NCI-H1417 (cell line): ENCODE measurements at regions not wholly inside any gene's neighbourhood (a gene's known extent, or its start where the extent isn't known, plus 50 kb on each side); places are given as distances from the start of the nearest gene placed in this dataset.
A peak's percentile ranks its signal among the peaks of the same experiment; 100 is the strongest.

Source experiments
- DNase-seq, 3 experiments: peaks; one replicate each; lab custom pipeline; 2025; lab: John Stamatoyannopoulos, UW

- DNase-seq: peak; percentile 22 to 59 (median 57)
These were observed 553.6 kb downstream of the BUD13 start for GRCh38 chr11:116219171-116219635.

- no peak for DNase-seq
These were observed 555.3 kb downstream of the BUD13 start for GRCh38 chr11:116217441-116217840.

DNA sequence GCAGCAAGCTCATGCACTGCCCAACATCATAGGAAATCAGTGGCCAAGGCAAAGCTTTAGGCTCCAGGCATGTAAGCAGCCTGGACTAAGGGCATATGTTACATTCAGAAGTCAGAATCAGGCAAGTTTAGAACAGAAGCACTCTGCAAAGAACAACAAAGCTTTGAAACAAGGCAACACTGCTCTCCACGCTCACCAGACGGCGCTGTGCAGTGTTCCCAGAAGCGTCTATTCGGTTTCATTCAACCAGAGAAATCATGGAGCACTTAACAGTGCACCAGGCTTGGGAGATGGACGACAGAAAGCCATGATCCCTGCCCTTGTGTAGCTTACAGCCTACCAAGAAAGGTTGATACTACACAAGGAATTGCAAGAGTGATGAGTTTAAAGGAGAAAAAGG is 555.8 kb downstream of the BUD13 start:
- DNase-seq: peak; percentile 17 to 61 (median 35)

DNA sequence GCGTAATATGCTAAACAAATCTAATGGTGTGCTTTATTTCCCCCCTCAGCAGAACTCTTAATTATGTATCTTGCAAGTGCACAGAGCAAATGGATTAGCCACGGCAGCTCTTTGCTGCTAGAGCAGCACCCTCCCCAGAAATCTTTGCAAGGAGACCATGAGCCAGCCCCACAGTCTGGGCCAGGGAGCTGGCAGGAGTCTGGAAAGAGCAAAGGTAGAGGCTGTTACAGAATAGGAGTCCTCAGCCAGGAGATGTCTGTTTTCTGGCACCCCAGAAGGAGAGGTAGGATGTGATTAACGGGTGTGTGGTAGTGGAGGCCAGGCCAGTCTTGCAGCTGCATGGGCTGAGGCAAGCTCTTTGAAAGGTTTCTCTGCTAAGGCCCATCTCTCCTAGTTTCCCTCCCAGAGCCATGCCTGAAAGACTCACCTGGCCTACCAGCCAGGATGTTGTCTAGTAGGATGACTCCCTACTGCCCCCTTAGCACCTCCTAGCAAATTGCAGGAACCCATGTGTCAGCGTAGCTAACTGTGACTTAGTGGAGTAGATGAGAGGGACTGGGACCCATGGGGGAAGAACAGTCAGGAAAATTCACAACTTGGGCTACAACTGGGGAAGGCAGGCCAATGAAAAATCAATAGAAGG is 557.2 kb downstream of the BUD13 start:
- DNase-seq: peak in 1 of 3 experiments; percentile 31

GRCh38 chr11:116211147-116211546 is 561.6 kb downstream of the BUD13 start:
- no peak for DNase-seq

GRCh38 chr11:116210663-116211062 is 562.1 kb downstream of the BUD13 start:
- no peak for DNase-seq

DNA sequence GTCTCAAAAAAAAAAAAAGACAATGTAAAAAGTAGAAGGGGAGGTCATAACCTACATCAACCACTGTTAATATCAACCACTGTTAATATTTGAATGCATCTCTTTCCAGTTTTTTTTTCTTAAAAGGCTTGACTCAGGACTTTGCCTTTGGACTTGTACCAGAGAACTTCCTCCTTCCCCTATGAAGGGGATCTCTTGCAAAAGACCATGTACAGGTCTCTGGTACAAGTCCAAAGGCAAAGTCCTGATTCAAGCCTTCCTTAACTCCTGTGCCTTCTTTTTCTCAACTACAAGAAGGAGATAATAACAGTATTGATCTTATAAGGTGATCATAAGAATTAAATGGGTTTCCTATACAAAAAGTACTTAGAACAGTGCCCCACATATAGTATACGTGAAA is 563.5 kb downstream of the BUD13 start:
- no peak for DNase-seq

- peak; percentile 26 to 82 (median 47) for DNase-seq
These were observed 565.2 kb downstream of the BUD13 start for GRCh38 chr11:116207421-116208141.

- DNase-seq: no peak
These were observed 565.8 kb downstream of the BUD13 start for GRCh38 chr11:116207019-116207418.

- DNase-seq: peak in 1 of 3 experiments; percentile 18
These were observed 569.9 kb downstream of the BUD13 start for GRCh38 chr11:116202922-116203321.

GRCh38 chr11:116200564-116200963 is 572.2 kb downstream of the BUD13 start:
- DNase-seq: no peak

DNA sequence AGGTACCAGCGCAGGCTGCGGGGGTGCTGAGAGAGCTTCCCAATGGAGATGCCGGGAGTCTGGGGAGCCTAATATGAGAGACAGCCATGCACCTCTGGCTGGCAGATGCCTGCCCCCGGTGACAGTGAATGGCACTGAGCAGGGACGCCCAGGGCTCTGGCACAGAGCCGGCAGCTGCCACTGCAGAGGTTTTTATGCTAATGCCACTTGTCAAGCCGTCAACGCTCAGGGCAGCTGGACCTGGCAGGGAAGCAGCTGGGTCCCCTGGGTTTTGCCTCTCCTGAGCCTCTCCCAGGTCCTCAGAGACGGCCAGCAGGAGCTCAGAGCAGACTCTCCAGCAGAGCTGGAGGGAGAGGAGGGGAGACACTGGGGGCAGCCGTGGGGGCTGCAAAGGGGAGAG is 573.6 kb downstream of the BUD13 start:
- peak; percentile 82 to 95 (median 88) for DNase-seq

- peak in 1 of 3 experiments; percentile 41 for DNase-seq
These were observed 578.5 kb downstream of the BUD13 start for GRCh38 chr11:116194156-116194904.

DNA sequence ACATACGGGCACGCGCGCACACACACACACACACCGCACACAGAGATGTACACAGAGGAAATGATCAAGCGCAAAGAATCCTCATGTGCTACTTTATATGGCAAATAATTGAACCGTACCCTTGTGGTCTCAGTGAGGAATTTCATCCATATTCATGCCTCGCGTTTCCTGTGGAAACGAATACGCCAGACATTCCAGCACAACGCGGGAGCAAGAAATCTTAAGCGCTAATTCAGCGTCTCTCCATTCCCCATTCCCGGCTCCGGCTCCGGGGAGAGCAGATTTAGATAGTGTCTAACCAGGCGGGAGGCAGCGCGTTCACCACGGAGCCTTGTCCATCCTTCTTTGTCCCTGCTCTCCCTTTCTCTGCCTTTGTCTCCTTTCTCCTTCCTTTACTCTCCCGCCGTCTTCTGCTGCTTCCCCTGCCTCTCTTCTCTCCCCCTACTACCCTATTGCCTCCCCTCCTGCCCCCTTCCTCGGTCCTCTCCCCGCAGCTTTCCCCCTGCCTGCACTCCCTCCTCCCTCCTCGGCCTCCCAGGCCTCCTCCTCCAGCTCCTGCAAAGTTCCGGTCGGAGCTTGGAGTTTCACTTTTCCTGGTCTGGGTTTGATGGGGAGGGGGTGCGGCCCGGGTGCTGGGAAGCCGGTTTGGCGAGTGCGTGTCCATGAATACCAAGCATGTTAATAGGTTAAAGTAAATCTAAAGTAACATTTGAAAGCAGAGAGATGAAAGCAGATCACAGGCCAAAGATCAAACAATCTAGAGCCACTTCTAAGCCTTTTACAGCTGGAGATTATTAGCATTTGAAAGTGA is 579.3 kb downstream of the BUD13 start:
- peak; percentile 13 to 81 (median 75) for DNase-seq

- DNase-seq: peak in 2 of 3 experiments; percentile 56 to 63
These were observed 580.1 kb downstream of the BUD13 start for GRCh38 chr11:116192509-116193210.

DNA sequence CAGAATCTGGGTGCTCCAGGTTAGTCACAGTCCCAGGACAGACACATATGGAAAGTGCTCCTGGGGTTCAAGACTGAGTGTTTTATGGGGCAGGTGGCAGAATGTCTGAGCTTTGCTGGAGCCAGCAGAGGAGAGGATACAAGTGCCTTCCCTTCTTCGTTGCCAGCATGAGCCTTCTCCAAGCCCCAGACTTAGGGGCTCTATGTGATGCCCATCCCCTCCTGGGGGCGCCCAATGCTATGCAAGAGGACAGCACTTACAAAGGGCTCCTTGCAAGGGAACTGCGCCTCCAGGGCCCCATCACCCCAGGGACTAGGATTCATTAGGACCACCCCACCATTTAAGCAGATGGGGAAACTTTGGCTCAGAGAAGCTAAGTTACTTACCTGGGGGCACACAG is 581.9 kb downstream of the BUD13 start:
- DNase-seq: no peak

DNA sequence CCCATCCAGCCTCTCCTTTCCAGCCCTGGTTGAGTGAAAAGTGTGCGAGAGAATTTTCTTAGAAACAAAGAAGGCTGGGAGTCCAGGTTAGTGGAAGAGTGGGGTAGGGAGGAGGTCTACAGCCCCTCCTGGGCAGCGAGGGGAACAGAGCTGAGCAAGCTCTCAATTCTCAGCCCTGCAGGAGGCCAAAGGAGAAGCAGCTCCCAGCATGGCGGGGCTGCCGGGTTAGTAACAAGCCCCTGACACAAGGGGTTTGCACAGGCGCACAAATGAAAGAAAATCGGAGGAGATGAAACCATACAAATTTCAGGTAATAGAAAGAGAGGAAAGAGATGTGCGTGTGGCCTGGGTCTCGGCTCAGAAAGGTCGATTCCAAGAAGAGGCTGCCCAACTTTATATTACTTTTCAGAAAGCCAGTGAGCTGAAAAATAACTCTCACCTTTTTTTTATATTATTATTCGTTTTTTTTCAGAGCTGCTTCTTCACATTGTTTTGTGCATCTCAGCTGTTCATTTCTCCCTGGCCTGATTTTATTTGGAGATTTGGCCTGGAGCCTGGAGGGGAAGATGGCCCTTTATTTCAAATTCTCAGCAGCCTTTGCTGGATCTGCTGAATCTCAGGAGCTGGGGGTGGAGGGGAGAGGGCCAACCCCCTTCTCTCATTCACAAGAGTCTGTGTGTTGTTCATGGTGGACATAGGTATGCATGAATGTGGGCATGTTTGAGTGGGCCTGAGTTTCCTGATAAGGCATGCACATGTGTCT is 583.2 kb downstream of the BUD13 start:
- DNase-seq: no peak

DNA sequence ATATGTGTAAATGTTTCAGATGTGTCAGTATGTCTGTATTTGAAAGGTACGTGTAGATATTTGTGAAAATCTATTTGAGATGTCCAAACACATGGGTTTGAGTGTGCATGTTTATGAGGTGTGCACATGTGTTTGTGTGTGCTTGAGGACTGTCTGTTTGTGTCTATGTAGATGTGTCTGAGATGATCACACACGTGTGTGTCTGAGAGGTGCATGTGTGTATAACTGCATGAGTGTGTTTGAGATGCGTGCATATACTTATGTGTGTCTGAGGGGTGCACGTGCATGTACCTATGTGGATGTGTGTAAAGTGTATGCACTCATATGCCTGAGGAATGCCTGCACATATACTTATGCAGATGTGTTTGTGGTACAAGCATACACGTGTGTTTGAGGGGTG is 584.4 kb downstream of the BUD13 start:
- no peak for DNase-seq

GRCh38 chr11:116187026-116187425 is 585.8 kb downstream of the BUD13 start:
- no peak for DNase-seq

GRCh38 chr11:116185551-116185950 is 587.2 kb downstream of the BUD13 start:
- no peak for DNase-seq
